ENCODE measurements at regions not wholly inside any gene's neighbourhood (a gene's known extent, or its start where the extent isn't known, plus 50 kb on each side); places are given as distances from the start of the nearest gene placed in this dataset.

DNA sequence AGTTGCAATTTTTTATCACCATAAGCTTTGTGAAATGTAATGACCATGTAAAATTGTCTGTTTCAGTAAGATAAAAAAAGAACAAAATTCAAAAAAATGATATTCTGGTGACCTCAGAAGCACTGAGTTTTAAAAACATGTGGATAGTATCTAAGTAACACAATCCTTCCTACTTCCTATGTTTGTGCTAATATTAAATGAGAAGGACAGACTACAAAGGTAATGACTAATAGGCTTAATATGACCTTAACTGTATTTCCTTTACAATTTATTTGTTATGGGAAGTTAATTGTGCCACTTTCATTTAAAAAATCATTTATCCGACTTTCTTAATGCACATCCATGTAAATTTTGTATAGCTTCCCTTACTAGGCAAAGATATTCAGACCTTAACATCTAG is 1030.4 kb upstream of the ATXN8OS start:
- Histone ChIP-seq H2AFZ (ENCODE audit: low read length) (no peak overlapping the region), H3K4ac (replicated peaks; ENCODE audit: insufficient read length, low read depth, low read length) (no peak overlapping the region), H3K9me3 (ENCODE audit: insufficient read depth in 2 of 2, low read depth in 1 of 2, low read length in 1 of 2) (no peaks in the 10 kb centered on the region), H3K56ac (replicated peaks; ENCODE audit: insufficient read length, low read depth, low read length) (no peak overlapping the region), H2BK20ac (ENCODE audit: low read length) (no peak overlapping the region), H2BK5ac (ENCODE audit: low read depth, low read length) (no peak overlapping the region), H4K20me1 (replicated peaks in 1 of 2; ENCODE audit: control insufficient read depth in 1 of 2, insufficient read depth in 2 of 2, low read length in 2 of 2) (no peaks in the 10 kb centered on the region), H3K14ac (ENCODE audit: insufficient read length) (no peak overlapping the region), H3K9ac (replicated peaks in 1 of 4; ENCODE audit: extremely low read depth in 1 of 4, low read depth in 3 of 4, low read length in 3 of 4) (no peak overlapping the region), H3K4me2 (ENCODE audit: insufficient read depth in 1 of 2, low read depth in 2 of 2, low read length in 2 of 2) (no peak overlapping the region), H4K91ac (replicated peaks; ENCODE audit: insufficient read length, low read length) (no peak overlapping the region), H3K18ac (ENCODE audit: extremely low read depth, low read length) (no peak overlapping the region), H3K23me2 (ENCODE audit: low read depth, low read length) (no peaks in the 10 kb centered on the region), H4K8ac (ENCODE audit: extremely low read depth, insufficient read depth, low read length) (no peak overlapping the region), H3K27me3 (replicated peaks in 1 of 4; ENCODE audit: control insufficient read depth in 3 of 4, extremely low read depth in 1 of 4, insufficient read depth in 3 of 4, low read length in 3 of 4) (no peaks in the 10 kb centered on the region), H3K4me1 (replicated peaks in 1 of 4; ENCODE audit: control insufficient read depth in 3 of 4, insufficient read depth in 4 of 4, low read length in 3 of 4) (no peaks in the 10 kb centered on the region), H3K27ac (ENCODE audit: low read depth, low read length) (no peak overlapping the region), H2BK15ac (ENCODE audit: low read length) (no peak overlapping the region), H3K4me3 (ENCODE audit: extremely low read depth in 1 of 4, insufficient read depth in 2 of 4, low read depth in 3 of 4, low read length in 4 of 4) (no peak overlapping the region), H2BK120ac (replicated peaks; ENCODE audit: low read depth, low read length) (no peak overlapping the region), H2BK12ac (ENCODE audit: low read depth, low read length) (no peak overlapping the region), H4K5ac (ENCODE audit: insufficient read length, low read depth, low read length) (no peak overlapping the region), H3K23ac (ENCODE audit: insufficient read length) (no peak overlapping the region), H2AK5ac (ENCODE audit: low read depth, low read length) (no peak overlapping the region), H3K36me3 (ENCODE audit: control insufficient read depth in 2 of 4, insufficient read depth in 4 of 4, low read length in 3 of 4) (no peaks in the 10 kb centered on the region), H3K79me2 (ENCODE audit: control insufficient read depth in 1 of 2, insufficient read depth in 2 of 2, low read length in 2 of 2) (no peaks in the 10 kb centered on the region), H3K79me1 (ENCODE audit: low read depth, low read length) (no peaks in the 10 kb centered on the region)
- TF ChIP-seq CHD2 (IDR thresholded peaks at IDR 0.05; ENCODE audit: low read length) (no peak), BACH1 (IDR thresholded peaks at IDR 0.05; ENCODE audit: low read length) (no peak), RXRA (IDR thresholded peaks at IDR 0.05; ENCODE audit: insufficient read depth, low read depth, low read length) (no peak), SIRT6 (IDR thresholded peaks at IDR 0.05; ENCODE audit: low read length) (no peak), CREB1 (IDR thresholded peaks at IDR 0.05) (no peak), SP1 (IDR thresholded peaks at IDR 0.05; ENCODE audit: low read depth, low read length) (no peak), POLR2A (IDR thresholded peaks at IDR 0.05; ENCODE audit: control extremely low read depth in 1 of 2, low read depth in 2 of 2, low read length in 2 of 2) (no peak), CHD1 (IDR thresholded peaks at IDR 0.05; ENCODE audit: low read depth, low read length) (no peak), ASH2L (IDR thresholded peaks at IDR 0.05; ENCODE audit: low read length) (no peak), TCF12 (IDR thresholded peaks at IDR 0.05; ENCODE audit: low read depth, low read length) (no peak), E2F6 (IDR thresholded peaks at IDR 0.05) (no peak), SP2 (IDR thresholded peaks at IDR 0.05; ENCODE audit: low read length) (no peak), SP4 (IDR thresholded peaks at IDR 0.05; ENCODE audit: low read length) (no peak), SRF (IDR thresholded peaks at IDR 0.05; ENCODE audit: low read depth, low read length) (no peak)
- TF ChIP-seq, protein P1, sequence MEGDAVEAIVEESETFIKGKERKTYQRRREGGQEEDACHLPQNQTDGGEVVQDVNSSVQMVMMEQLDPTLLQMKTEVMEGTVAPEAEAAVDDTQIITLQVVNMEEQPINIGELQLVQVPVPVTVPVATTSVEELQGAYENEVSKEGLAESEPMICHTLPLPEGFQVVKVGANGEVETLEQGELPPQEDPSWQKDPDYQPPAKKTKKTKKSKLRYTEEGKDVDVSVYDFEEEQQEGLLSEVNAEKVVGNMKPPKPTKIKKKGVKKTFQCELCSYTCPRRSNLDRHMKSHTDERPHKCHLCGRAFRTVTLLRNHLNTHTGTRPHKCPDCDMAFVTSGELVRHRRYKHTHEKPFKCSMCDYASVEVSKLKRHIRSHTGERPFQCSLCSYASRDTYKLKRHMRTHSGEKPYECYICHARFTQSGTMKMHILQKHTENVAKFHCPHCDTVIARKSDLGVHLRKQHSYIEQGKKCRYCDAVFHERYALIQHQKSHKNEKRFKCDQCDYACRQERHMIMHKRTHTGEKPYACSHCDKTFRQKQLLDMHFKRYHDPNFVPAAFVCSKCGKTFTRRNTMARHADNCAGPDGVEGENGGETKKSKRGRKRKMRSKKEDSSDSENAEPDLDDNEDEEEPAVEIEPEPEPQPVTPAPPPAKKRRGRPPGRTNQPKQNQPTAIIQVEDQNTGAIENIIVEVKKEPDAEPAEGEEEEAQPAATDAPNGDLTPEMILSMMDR (IDR thresholded peaks at IDR 0.05; ENCODE audit: control extremely low read depth in 1 of 3, insufficient read depth in 1 of 3, low read depth in 1 of 3, low read length in 3 of 3) = no peak
- ChIA-PET POLR2A (ENCODE audit: partially characterized antibody) (no interaction called here), CTCF (ENCODE audit: partially characterized antibody) (interaction anchor here (0.7 kb wide), 1 partner anchor 15 kb away, joined by 3 read pairs; no protein-coding TSS in a partner anchor)
- FAIRE-seq (no peak), DNase-seq (ENCODE audit: low read depth in 1 of 2, low spot score in 2 of 2) (no peak)
- WGBS, 2 experiments (ENCODE audit: extremely low coverage in 1 of 2, insufficient coverage in 1 of 2, insufficient read length in 1 of 2, insufficient replicate concordance in 2 of 2, low coverage in 1 of 2, low lambda C conversion rate in 2 of 2, missing lambda C conversion rate in 1 of 2) = 88% methylated on average over 1 of the region's 1 CpG; no CpG with 5 or more reads in 1 of the 2 experiments

Data from H1 (cell line).